Fibroblast of lung (primary cell): ENCODE measurements at regions not wholly inside any gene's neighbourhood (a gene's known extent, or its start where the extent isn't known, plus 50 kb on each side); places are given as distances from the start of the nearest gene placed in this dataset.

Experiments used
- DNase-seq, 2 donors: peaks; one replicate each; pipeline versions ENCODE4 v3.0.0 to v3.0.0-alpha.2; 2010; ENCODE audit warnings: low read depth in 2 of 2
- H2AFZ ChIP-seq: 2 replicates; pipeline ENCODE4 v1.5.1; 2012; ENCODE audit warnings: low read length, control low read depth, inconsistent platforms
- H3K27ac ChIP-seq: 2 replicates; pipeline ENCODE4 v1.5.1; 2011; ENCODE audit warnings: low read length, control low read depth; ENCODE audit not compliant: insufficient read depth
- H3K27me3 ChIP-seq: 2 replicates; pipeline ENCODE4 v1.5.1; 2011; ENCODE audit warnings: mild to moderate bottlenecking, low read length; ENCODE audit not compliant: control insufficient read depth, insufficient read depth
- H3K36me3 ChIP-seq: 2 replicates; pipeline ENCODE4 v1.5.1; 2011; ENCODE audit warnings: low read length; ENCODE audit not compliant: control insufficient read depth, insufficient read depth
- H3K4me1 ChIP-seq: 2 replicates; pipeline ENCODE4 v1.5.1; 2011; ENCODE audit warnings: low read length; ENCODE audit not compliant: control insufficient read depth, insufficient read depth; ENCODE audit errors: extremely low read depth
- H3K4me2 ChIP-seq: 2 replicates; pipeline ENCODE4 v1.5.1; 2011; ENCODE audit warnings: low read length, control low read depth; ENCODE audit not compliant: insufficient read depth; ENCODE audit errors: extremely low read depth
- H3K4me3 ChIP-seq, 4 experiments: fragments of 200-600 bp in 1 of 4; sonication (generic) in 1 of 4; replicated peaks in 1 of 4; 2 replicates each; pipeline ENCODE4 v1.5.1; 2011 to 2016; ENCODE audit warnings: low read length in 4 of 4, low read depth in 3 of 4, mild to moderate bottlenecking in 3 of 4, control low read depth in 2 of 4, inconsistent platforms in 1 of 4, mixed read lengths in 1 of 4; ENCODE audit not compliant: insufficient read depth in 1 of 4; ENCODE audit errors: control extremely low read depth in 1 of 4
- H3K79me2 ChIP-seq: 2 replicates; pipeline ENCODE4 v1.5.1; 2012; ENCODE audit warnings: mild to moderate bottlenecking, low read length, inconsistent platforms; ENCODE audit not compliant: control insufficient read depth, insufficient read depth
- H3K9ac ChIP-seq: 2 replicates; pipeline ENCODE4 v1.5.1; 2011; ENCODE audit warnings: mild to moderate bottlenecking, low read length, control low read depth; ENCODE audit not compliant: insufficient read depth
- H3K9me3 ChIP-seq: 2 replicates; pipeline ENCODE4 v1.5.1; 2012; ENCODE audit warnings: low read depth, low read length; ENCODE audit not compliant: control insufficient read depth, insufficient read depth
- H4K20me1 ChIP-seq: 2 replicates; pipeline ENCODE4 v1.5.1; 2011; ENCODE audit warnings: low read length; ENCODE audit not compliant: control insufficient read depth, insufficient read depth; ENCODE audit errors: extremely low read depth
- EZH2 ChIP-seq: IDR thresholded peaks from 2 replicates; pipeline ENCODE4 v1.5.1; 2012; ENCODE audit warnings: low read length, control low read depth, mild to moderate bottlenecking; ENCODE audit errors: missing control alignments
- TF ChIP-seq, protein P1 (sequence below), 2 donors: IDR thresholded peaks in 1 of 2; conservative IDR thresholded peaks in 1 of 2; 1 replicate in 1 of 2; 2 replicates in 1 of 2; pipeline ENCODE4 v1.5.1; 2011 to 2012; ENCODE audit warnings: low read length in 2 of 2, control low read depth in 1 of 2, inconsistent platforms in 1 of 2, low read depth in 1 of 2, mild to moderate bottlenecking in 1 of 2

DNA sequence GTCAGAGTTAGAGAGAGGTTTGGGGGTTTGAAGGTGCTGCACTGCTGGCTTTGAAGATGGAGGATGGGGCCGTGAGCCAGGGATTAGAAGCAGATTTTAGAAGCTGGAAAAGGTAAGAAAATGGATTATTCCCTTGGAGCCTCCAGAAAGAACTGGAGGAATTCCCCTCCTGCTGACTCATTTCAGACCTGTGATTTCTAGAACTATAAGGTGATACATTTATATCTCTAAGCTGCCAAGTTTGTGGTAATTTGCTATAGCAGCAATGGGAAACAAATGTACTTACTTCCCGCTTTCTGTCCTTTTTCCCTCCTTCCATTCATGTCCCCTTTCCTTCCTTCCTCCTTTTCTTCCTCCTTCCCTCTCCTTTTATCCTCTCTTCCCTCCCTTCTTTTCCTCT lies 78.5 kb upstream of the PCDH8 start:
- no peak overlapping the region for H3K4me3 ChIP-seq
- no peaks in the 10 kb centered on the region for H3K9me3 ChIP-seq
- no peak for DNase-seq
- H3K4me2 ChIP-seq: no peak overlapping the region
- H2AFZ ChIP-seq: no peak overlapping the region
- H3K27me3 ChIP-seq: no peaks in the 10 kb centered on the region
- H3K27ac ChIP-seq: no peak overlapping the region
- no peaks in the 10 kb centered on the region for H3K4me1 ChIP-seq
- H3K36me3 ChIP-seq: no peaks in the 10 kb centered on the region
- no peaks in the 10 kb centered on the region for H3K79me2 ChIP-seq
- TF ChIP-seq, protein P1, sequence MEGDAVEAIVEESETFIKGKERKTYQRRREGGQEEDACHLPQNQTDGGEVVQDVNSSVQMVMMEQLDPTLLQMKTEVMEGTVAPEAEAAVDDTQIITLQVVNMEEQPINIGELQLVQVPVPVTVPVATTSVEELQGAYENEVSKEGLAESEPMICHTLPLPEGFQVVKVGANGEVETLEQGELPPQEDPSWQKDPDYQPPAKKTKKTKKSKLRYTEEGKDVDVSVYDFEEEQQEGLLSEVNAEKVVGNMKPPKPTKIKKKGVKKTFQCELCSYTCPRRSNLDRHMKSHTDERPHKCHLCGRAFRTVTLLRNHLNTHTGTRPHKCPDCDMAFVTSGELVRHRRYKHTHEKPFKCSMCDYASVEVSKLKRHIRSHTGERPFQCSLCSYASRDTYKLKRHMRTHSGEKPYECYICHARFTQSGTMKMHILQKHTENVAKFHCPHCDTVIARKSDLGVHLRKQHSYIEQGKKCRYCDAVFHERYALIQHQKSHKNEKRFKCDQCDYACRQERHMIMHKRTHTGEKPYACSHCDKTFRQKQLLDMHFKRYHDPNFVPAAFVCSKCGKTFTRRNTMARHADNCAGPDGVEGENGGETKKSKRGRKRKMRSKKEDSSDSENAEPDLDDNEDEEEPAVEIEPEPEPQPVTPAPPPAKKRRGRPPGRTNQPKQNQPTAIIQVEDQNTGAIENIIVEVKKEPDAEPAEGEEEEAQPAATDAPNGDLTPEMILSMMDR (conservative IDR thresholded peaks at IDR 0.05 in 1 of 2, IDR thresholded peaks at IDR 0.05 in 1 of 2; ENCODE audit: low read depth in 1 of 2, low read length in 2 of 2): no peak
- TF ChIP-seq EZH2: no peak
- H3K9ac ChIP-seq: no peak overlapping the region
- no peaks in the 10 kb centered on the region for H4K20me1 ChIP-seq

DNA sequence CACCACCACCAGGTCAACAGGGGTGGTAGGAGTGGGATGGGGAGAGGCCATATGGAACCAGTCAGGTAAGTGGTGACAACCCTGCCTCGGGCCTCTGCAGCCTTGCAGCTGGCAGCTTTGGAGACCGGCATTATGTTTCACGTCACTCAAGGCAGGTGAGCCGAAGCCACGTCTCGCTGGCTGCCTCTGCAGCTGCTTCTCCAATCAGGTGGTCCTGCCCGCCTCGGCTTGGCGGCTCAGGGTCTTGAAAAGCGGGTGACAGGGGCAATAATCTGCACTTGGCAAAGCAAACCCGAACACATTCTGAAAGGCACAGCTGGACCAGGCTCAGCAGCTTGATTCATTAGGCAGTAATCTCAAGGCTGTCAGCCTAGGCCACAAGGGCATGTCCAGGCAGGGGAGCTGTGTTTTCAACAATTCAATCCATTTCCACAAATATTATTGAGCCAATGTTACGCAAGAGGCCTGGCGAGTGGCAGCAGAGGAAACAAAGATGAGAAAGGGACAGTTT lies 77.4 kb upstream of the PCDH8 start:
- TF ChIP-seq, protein P1 (conservative IDR thresholded peaks at IDR 0.05 in 1 of 2, IDR thresholded peaks at IDR 0.05 in 1 of 2; ENCODE audit: low read depth in 1 of 2, low read length in 2 of 2): no peak
- TF ChIP-seq EZH2: no peak
- no peaks in the 10 kb centered on the region for H3K36me3 ChIP-seq
- H3K4me2 ChIP-seq: no peak overlapping the region
- H3K4me3 ChIP-seq: no peak overlapping the region
- no peaks in the 10 kb centered on the region for H4K20me1 ChIP-seq
- no peaks in the 10 kb centered on the region for H3K9me3 ChIP-seq
- H3K27ac ChIP-seq: no peak overlapping the region
- no peak overlapping the region for H2AFZ ChIP-seq
- no peaks in the 10 kb centered on the region for H3K27me3 ChIP-seq
- H3K9ac ChIP-seq: no peak overlapping the region
- no peaks in the 10 kb centered on the region for H3K4me1 ChIP-seq
- no peak for DNase-seq
- no peaks in the 10 kb centered on the region for H3K79me2 ChIP-seq

DNA sequence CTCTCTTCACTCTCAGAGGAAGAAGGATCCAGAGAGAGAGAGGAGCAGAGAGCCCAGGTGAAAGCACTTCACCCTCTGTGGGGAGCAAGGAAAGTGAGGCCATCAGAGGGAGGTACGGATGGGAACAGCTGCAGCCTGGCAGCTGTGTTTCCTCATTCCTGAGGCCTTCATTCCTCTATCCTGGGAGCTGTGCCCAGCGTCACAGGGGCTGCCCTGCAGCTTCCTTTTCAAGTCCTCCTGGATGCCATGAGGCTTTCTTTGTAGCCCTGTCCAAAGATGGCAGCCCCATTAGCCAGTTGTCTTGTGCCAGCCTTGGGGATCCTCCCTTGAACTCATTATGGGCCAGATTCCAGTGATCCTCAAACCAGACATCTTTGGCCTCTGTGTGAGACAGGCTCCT lies 76.8 kb upstream of the PCDH8 start:
- Histone ChIP-seq H3K36me3 (no peaks in the 10 kb centered on the region), H3K4me1 (no peaks in the 10 kb centered on the region), H3K79me2 (no peaks in the 10 kb centered on the region), H2AFZ (no peak overlapping the region), H3K9me3 (no peaks in the 10 kb centered on the region), H4K20me1 (no peaks in the 10 kb centered on the region), H3K9ac (no peak overlapping the region), H3K27me3 (no peaks in the 10 kb centered on the region), H3K4me3 (no peak overlapping the region), H3K4me2 (no peak overlapping the region), H3K27ac (no peak overlapping the region)
- TF ChIP-seq, protein P1 (conservative IDR thresholded peaks at IDR 0.05 in 1 of 2, IDR thresholded peaks at IDR 0.05 in 1 of 2; ENCODE audit: low read depth in 1 of 2, low read length in 2 of 2): no peak
- no peak for TF ChIP-seq EZH2
- no peak for DNase-seq
